GM10266 (cell line): ENCODE measurements at regions not wholly inside any gene's neighbourhood (a gene's known extent, or its start where the extent isn't known, plus 50 kb on each side); places are given as distances from the start of the nearest gene placed in this dataset.

ENCODE experiments used
- DNase-seq: peaks from one replicate; pipeline ENCODE4 v3.0.0; 2012; ENCODE audit errors: extremely low spot score
- CTCF ChIP-seq: IDR thresholded peaks from 2 replicates; pipeline ENCODE4 v1.5.1; 2012; ENCODE audit warnings: mild to moderate bottlenecking, low read depth; ENCODE audit not compliant: control insufficient read depth, insufficient read depth; ENCODE audit errors: missing control alignments

GRCh38 chr11:128204898-128205297 is 382.5 kb downstream of the ETS1 start:
- DNase-seq: no peak
- no peak for TF ChIP-seq CTCF

- DNase-seq: no peak
- no peak for TF ChIP-seq CTCF
These were observed 385.6 kb downstream of the ETS1 start for GRCh38 chr11:128201801-128202200.

GRCh38 chr11:128201009-128201408 is 386.3 kb downstream of the ETS1 start:
- DNase-seq: no peak
- TF ChIP-seq CTCF: no peak

GRCh38 chr11:128200467-128200866 is 386.9 kb downstream of the ETS1 start:
- no peak for DNase-seq
- TF ChIP-seq CTCF: no peak

GRCh38 chr11:128198216-128198772 is 389.1 kb downstream of the ETS1 start:
- no peak for TF ChIP-seq CTCF
- no peak for DNase-seq

- no peak for TF ChIP-seq CTCF
- no peak for DNase-seq
These were observed 391.1 kb downstream of the ETS1 start for GRCh38 chr11:128196235-128196634.

GRCh38 chr11:128195756-128196155 is 391.6 kb downstream of the ETS1 start:
- DNase-seq: no peak
- no peak for TF ChIP-seq CTCF
